SU-DHL-6 (cell line): ENCODE measurements at regions not wholly inside any gene's neighbourhood (a gene's known extent, or its start where the extent isn't known, plus 50 kb on each side); places are given as distances from the start of the nearest gene placed in this dataset.
"Not testable (repeated sequence)": the region's sequence is repeated elsewhere in the genome, so short reads cannot be mapped to it uniquely, and the experiment has no call there.

Experiments used
- H2AFZ ChIP-seq: fragments of 200-600 bp; sonication (generic); 2 replicates; pipeline ENCODE4 v1.6.1; 2014; ENCODE audit warnings: low read depth, mild to moderate bottlenecking, moderate library complexity, mixed read lengths, antibody characterized with exemption, low read length; ENCODE audit not compliant: severe bottlenecking
- H3F3A ChIP-seq: fragments of 200-600 bp; shearing (Covaris generic); 2 replicates; pipeline ENCODE4 v1.6.0; 2016; ENCODE audit warnings: antibody characterized with exemption, mild to moderate bottlenecking; ENCODE audit not compliant: insufficient read depth
- H3K27ac ChIP-seq: fragments of 200-600 bp; sonication (generic); 2 replicates; pipeline ENCODE4 v1.5.1; 2016; ENCODE audit warnings: low read depth, mild to moderate bottlenecking, low read length, moderate library complexity, mixed read lengths
- H3K27me3 ChIP-seq: fragments of 200-600 bp; sonication (generic), shearing (Covaris generic); 2 replicates; pipeline ENCODE4 v1.6.0; 2014; ENCODE audit warnings: mild to moderate bottlenecking, low read length
- H3K36me3 ChIP-seq: fragments of 200-600 bp; sonication (generic); 2 replicates; pipeline ENCODE4 v1.6.1; 2014; ENCODE audit warnings: mild to moderate bottlenecking, low read length, mixed read lengths
- H3K4me2 ChIP-seq: fragments of 300-600, 200-600 bp; shearing (Covaris generic), sonication (generic); 2 replicates; pipeline ENCODE4 v1.6.0; 2014; ENCODE audit warnings: low read length, low read depth, mild to moderate bottlenecking; ENCODE audit not compliant: poor library complexity, severe bottlenecking
- H3K4me3 ChIP-seq: fragments of 200-600 bp; sonication (generic); 2 replicates; pipeline ENCODE4 v1.5.1; 2014; ENCODE audit warnings: antibody characterized with exemption, low read length, mild to moderate bottlenecking, mixed read lengths; ENCODE audit not compliant: insufficient read depth, poor library complexity, severe bottlenecking
- H3K79me2 ChIP-seq: fragments of 200-600 bp; sonication (generic); 2 replicates; pipeline ENCODE4 v1.6.1; 2014; ENCODE audit warnings: mild to moderate bottlenecking, low read length, moderate library complexity; ENCODE audit not compliant: insufficient read depth
- H3K9ac ChIP-seq: fragments of 200-600 bp; sonication (generic); 2 replicates; pipeline ENCODE4 v1.7.0; 2014; ENCODE audit warnings: mild to moderate bottlenecking, low read length
- H3K9me2 ChIP-seq: fragments of 200-600 bp; sonication (generic); replicated peaks from 2 replicates; pipeline ENCODE4 v1.6.1; 2014; ENCODE audit warnings: low read length; ENCODE audit not compliant: insufficient read depth
- H3K9me3 ChIP-seq: fragments of 200-600 bp; sonication (generic); 2 replicates; pipeline ENCODE4 v1.6.1; 2014; ENCODE audit warnings: low read length, mixed read lengths; ENCODE audit not compliant: insufficient read depth
- H4K20me1 ChIP-seq: fragments of 200-600 bp; sonication (generic); 2 replicates; pipeline ENCODE4 v1.6.1; 2014; ENCODE audit warnings: low read depth, mild to moderate bottlenecking, antibody characterized with exemption, low read length, moderate library complexity, mixed read lengths

DNA sequence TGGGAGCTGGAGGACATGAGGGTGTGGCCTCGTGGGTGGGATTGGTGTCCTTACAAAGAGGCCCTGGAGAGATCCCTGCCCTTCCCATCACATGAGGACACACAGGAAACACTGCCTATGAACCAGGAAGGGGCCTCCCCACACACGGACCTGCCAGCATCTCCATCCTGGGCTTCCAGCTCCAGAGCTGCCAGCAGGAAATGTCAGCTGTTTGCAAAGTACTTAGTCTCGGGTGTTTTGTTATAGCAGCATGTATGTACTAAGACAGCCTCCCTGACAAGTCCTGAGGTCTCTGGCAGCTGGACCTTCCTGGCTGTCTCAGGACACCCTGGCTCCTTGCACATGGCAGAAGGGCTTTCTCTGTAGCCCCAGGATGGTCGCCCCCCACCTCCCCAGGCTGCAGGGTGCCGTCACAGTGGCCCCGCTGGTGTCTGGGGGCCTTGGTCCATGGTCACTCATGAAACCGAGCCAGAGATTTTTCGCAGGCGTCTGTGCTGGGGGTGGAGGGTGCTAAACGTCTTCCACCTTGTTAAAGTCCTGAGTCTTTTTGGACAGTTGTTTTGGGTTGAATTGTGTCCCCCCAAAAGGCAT lies 157.0 kb upstream of the ZNF469 start:
- H3K9me2 ChIP-seq, H3F3A ChIP-seq, H3K4me3 ChIP-seq, H2AFZ ChIP-seq, H3K36me3 ChIP-seq, H3K27me3 ChIP-seq, H3K79me2 ChIP-seq, H3K27ac ChIP-seq, H3K4me2 ChIP-seq, H4K20me1 ChIP-seq, H3K9ac ChIP-seq, H3K9me3 ChIP-seq: not testable (repeated sequence)

GRCh38 chr16:88226302-88226701 lies 156.5 kb upstream of the ZNF469 start:
- H3K4me3 ChIP-seq, H3K79me2 ChIP-seq, H3K27ac ChIP-seq, H3F3A ChIP-seq, H3K9me3 ChIP-seq, H2AFZ ChIP-seq, H4K20me1 ChIP-seq, H3K9me2 ChIP-seq, H3K27me3 ChIP-seq, H3K36me3 ChIP-seq, H3K9ac ChIP-seq, H3K4me2 ChIP-seq: not testable (repeated sequence)

- not testable (repeated sequence) for H3K4me2 ChIP-seq, H2AFZ ChIP-seq, H3K36me3 ChIP-seq
Measured at GRCh38 chr16:88227026-88227721, 155.6 kb upstream of the ZNF469 start.

DNA sequence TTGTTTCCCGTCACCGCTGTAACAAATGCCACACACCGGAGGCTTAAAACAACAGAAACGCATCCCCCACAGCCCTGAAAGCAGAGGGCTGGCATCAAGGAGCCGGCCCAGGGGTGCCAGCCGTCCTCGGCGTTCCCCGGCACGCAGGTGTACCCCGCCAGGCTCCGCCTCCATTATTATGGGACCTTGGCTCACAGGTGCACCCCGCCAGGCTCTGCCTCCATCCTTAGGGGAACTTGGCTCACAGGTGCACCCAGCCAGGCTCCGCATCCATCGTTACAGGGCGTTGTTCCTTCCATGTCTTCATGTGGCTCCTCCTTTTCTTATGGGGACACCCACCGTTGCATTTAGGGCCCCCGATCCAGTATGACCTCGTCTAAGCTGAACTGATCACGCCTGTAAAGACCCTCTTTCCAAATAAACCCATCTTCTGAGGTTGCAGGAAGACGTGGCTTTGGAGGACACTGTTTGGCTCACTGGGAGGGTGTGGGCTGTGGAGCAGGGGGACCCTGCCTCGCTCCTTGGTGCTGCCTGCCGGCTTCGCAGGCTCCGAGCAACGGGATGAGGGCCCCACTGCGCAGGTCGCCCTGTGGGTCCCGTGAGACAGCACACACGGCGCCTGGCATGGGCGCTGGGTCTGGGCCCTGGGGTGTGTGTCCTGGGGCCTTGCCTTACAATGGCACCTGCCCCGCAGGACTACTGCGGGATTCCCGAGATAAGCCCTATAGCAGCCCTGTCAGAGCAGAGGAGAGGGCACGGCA lies 154.9 kb upstream of the ZNF469 start:
- not testable (repeated sequence) for H3K4me2 ChIP-seq, H2AFZ ChIP-seq, H3K79me2 ChIP-seq, H4K20me1 ChIP-seq, H3K9me3 ChIP-seq, H3K9me2 ChIP-seq, H3K36me3 ChIP-seq, H3K27me3 ChIP-seq, H3K27ac ChIP-seq, H3K9ac ChIP-seq, H3K4me3 ChIP-seq, H3F3A ChIP-seq

More at GRCh38 chr16:88227026-88227721, 155.6 kb upstream of the ZNF469 start:
- not testable (repeated sequence) for H3K4me3 ChIP-seq, H4K20me1 ChIP-seq, H3K9me2 ChIP-seq, H3K27ac ChIP-seq, H3F3A ChIP-seq, H3K9ac ChIP-seq, H3K27me3 ChIP-seq, H3K79me2 ChIP-seq, H3K9me3 ChIP-seq

DNA sequence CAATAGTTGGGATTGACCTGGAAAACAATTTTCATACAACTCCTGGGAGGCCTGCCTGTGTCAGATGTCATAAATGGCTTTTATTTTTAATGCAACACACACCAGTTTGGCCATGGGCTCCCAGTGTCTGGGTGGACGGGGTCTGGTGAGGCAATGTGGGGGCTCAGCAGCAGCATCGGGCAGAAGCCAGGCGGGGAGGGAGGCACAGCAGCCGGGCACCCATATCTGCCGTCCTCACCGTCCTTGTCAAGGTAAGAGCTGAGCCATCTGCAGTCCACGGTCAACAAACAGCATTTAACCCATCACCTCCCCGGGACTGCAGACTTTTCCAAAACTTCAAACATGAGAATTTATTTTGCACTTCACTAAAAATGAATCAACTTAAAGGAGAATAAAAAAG lies 154.0 kb upstream of the ZNF469 start:
- not testable (repeated sequence) for H3K36me3 ChIP-seq, H3K9me3 ChIP-seq, H3K27me3 ChIP-seq, H3F3A ChIP-seq, H3K4me2 ChIP-seq, H3K9ac ChIP-seq, H4K20me1 ChIP-seq, H3K4me3 ChIP-seq, H2AFZ ChIP-seq, H3K79me2 ChIP-seq, H3K27ac ChIP-seq, H3K9me2 ChIP-seq

DNA sequence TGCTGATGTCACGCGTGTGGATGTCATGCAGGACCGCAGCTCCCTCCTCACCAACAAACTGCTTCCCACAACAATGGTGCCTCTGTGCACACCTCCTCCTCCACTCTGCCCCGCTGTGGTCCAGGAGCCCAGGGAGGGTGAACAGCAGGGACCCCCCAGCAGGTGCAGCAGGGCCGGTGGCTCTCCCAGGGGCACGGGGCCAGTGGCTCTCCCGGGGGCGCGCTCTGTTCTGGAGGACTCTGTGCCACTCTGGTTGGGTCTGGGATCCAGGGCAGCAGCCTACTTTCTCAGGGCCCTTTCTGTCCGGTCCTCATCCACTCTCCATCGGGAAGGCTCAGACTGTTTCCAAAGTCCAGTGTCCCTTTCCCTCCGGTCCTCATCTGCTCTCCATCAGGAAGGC lies 153.0 kb upstream of the ZNF469 start:
- H3K4me2 ChIP-seq, H3K9me3 ChIP-seq, H3K27ac ChIP-seq, H2AFZ ChIP-seq, H4K20me1 ChIP-seq, H3K79me2 ChIP-seq, H3K27me3 ChIP-seq, H3K9me2 ChIP-seq, H3K36me3 ChIP-seq, H3F3A ChIP-seq, H3K4me3 ChIP-seq, H3K9ac ChIP-seq: not testable (repeated sequence)

DNA sequence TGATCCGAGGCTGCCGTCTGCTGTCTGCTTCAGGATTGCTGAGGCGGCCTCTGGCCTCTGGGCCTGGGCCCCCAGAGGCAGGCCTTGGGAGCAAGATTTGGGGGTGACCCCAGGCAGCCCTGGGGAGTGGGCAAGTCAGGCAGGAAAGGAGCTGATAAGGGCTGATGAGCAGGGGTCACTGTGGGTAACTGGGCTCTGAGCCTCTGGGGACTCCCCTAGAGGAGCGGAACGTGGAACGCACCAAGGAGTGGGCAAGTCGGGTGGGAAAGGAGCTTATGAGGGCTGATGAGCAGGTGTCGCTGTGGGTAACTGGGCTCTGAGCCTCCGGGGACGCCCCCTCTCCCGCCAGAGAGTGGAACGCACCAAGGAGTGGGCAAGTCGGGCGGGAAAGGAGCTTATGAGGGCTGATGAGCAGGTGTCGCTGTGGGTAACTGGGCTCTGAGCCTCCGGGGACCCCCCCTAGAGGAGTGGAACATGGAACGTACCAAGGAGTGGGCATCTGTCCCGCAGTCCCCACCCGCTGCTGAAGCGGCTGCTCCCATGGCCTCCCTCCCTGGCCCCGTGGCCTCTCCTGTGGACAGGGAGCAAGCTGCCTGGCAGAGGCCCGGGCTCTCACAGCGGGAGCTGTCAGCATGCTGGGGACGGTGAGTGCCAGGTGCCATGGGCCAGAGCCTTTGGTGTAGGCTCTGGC lies 152.3 kb upstream of the ZNF469 start:
- H3F3A ChIP-seq, H3K9me3 ChIP-seq: not testable (repeated sequence)

More for the DNA sequence above, 152.3 kb upstream of the ZNF469 start:
- not testable (repeated sequence) for H3K27me3 ChIP-seq, H3K4me3 ChIP-seq, H3K9ac ChIP-seq, H2AFZ ChIP-seq, H3K36me3 ChIP-seq, H3K79me2 ChIP-seq, H4K20me1 ChIP-seq, H3K9me2 ChIP-seq, H3K4me2 ChIP-seq, H3K27ac ChIP-seq
